ENCODE measurements at regions not wholly inside any gene's neighbourhood (a gene's known extent, or its start where the extent isn't known, plus 50 kb on each side); places are given as distances from the start of the nearest gene placed in this dataset.
A peak's percentile ranks its signal among the peaks of the same experiment; 100 is the strongest.

GRCh38 chr5:169354263-169354662 lies 53.3 kb upstream of the SLIT3 start (continued):
- no peak for TF ChIP-seq ZNF703 (CRISPR knock-in tag; IDR thresholded peaks at IDR 0.05; ENCODE audit: borderline replicate concordance)

- ATAC-seq = no peak
- Histone ChIP-seq H4K20me1 (ENCODE audit: insufficient read depth, low read length) (no peaks in the 10 kb centered on the region), H3K4me2 (ENCODE audit: low read depth, low read length) (no peak overlapping the region), H3K4me1 (ENCODE audit: insufficient read depth, low read length) (no peaks in the 10 kb centered on the region), H3K79me2 (ENCODE audit: insufficient read depth, low read length) (no peaks in the 10 kb centered on the region), H3K9me3 (ENCODE audit: low read length) (no peaks in the 10 kb centered on the region), H3K27ac (ENCODE audit: extremely low read length, insufficient read depth, low read length) (no peak overlapping the region), H3K9ac (ENCODE audit: insufficient read depth, low read depth, low read length) (no peak overlapping the region), H2AFZ (ENCODE audit: low read length) (no peak overlapping the region), H3K36me3 (replicated peaks in 1 of 2; ENCODE audit: control insufficient read depth in 1 of 2, insufficient read depth in 2 of 2, low read length in 2 of 2) (no peaks in the 10 kb centered on the region), H3K27me3 (ENCODE audit: control insufficient read depth in 1 of 2, insufficient read depth in 2 of 2, low read length in 2 of 2) (no peaks in the 10 kb centered on the region), H3K4me3 (replicated peaks in 1 of 3; ENCODE audit: insufficient read depth in 1 of 3, low read depth in 2 of 3, low read length in 3 of 3) (no peak overlapping the region)
- ChIA-PET CTCF (ENCODE audit: low intra/inter-chr PET ratio, low total read pairs) (no interaction called here), POLR2A (no interaction called here)
- DNase-seq (ENCODE audit: low spot score) = no peak
- in situ Hi-C loops (cut with HindIII; ENCODE audit: extremely low pct_ligation_motif_present, low pct_unique_long_range_greater_than_20kb) (no loop called here), intact Hi-C loops (cut with micrococcal nuclease; ENCODE audit: unreplicated experiment) (no loop called here)
- no peak for FAIRE-seq
- TF ChIP-seq ETV6 (CRISPR knock-in tag; conservative IDR thresholded peaks at IDR 0.05) (no peak), MAFK (conservative IDR thresholded peaks at IDR 0.05 in 1 of 2, IDR thresholded peaks at IDR 0.05 in 1 of 2; ENCODE audit: low read length in 2 of 2) (peak; percentile 89 to 94), HMGA1 (CRISPR knock-in tag; conservative IDR thresholded peaks at IDR 0.05) (no peak), ZBTB38 (CRISPR knock-in tag; IDR thresholded peaks at IDR 0.05) (no peak), MAFF (IDR thresholded peaks at IDR 0.05; ENCODE audit: low read depth, low read length) (peak; percentile 89), TEF (CRISPR knock-in tag; IDR thresholded peaks at IDR 0.05) (no peak), ZSCAN25 (CRISPR knock-in tag; IDR thresholded peaks at IDR 0.05) (no peak), YEATS4 (CRISPR knock-in tag; IDR thresholded peaks at IDR 0.05; ENCODE audit: borderline replicate concordance) (no peak)
- BruUV-seq (replicated peaks) = no TSS peak
- 26% methylated on average over 7 of the region's 7 CpGs for WGBS (ENCODE audit: low lambda C conversion rate)
These were observed 52.0 kb upstream of the SLIT3 start for GRCh38 chr5:169352901-169353300.

Measured in HepG2 (cell line).